CD4-positive, alpha-beta T cell (primary cell): ENCODE measurements at regions not wholly inside any gene's neighbourhood (a gene's known extent, or its start where the extent isn't known, plus 50 kb on each side); places are given as distances from the start of the nearest gene placed in this dataset.

Source experiments
- ATAC-seq: fragments of 200-7000 bp; cut with Tn5 transposase; one replicate; pipeline ENCODE4 v1.10.0; 2022; ENCODE audit warnings: mild to moderate bottlenecking; ENCODE audit not compliant: poor library complexity
- CTCF ChIA-PET: fragments of 350-600 bp; sonication (Branson Sonifier 250); formaldehyde crosslinking; loops from one replicate; lab custom pipeline; 2021; ENCODE audit warnings: antibody characterized with exemption, inconsistent platforms; lab: Charles Lee
- POLR2A ChIA-PET: fragments of 350-600 bp; sonication (Branson Sonifier 250); formaldehyde crosslinking; loops from one replicate; lab custom pipeline; 2021; ENCODE audit warnings: antibody characterized with exemption, inconsistent platforms; lab: Charles Lee
- DNase-seq, 14 experiments: peaks; one replicate each; pipeline ENCODE4 v3.0.0-alpha.2; 2013 to 2020; ENCODE audit warnings: mixed read lengths in 2 of 14
- H3K27ac ChIP-seq, 2 donors: one replicate each; pipeline versions ENCODE4 v1.5.1 to v1.7.0; 2013; ENCODE audit warnings: low read length in 2 of 2, low read depth in 1 of 2, mild to moderate bottlenecking in 1 of 2
- H3K27me3 ChIP-seq, 2 experiments: 1 replicate in 1 of 2; 2 replicates in 1 of 2; pipeline versions ENCODE4 v1.6.1 to v1.7.0; 2013; ENCODE audit warnings: low read length in 2 of 2, control low read depth in 1 of 2, mild to moderate bottlenecking in 1 of 2, moderate library complexity in 1 of 2; ENCODE audit not compliant: insufficient read depth in 2 of 2, control insufficient read depth in 1 of 2
- H3K36me3 ChIP-seq: one replicate; pipeline ENCODE4 v1.6.1; 2013; ENCODE audit warnings: low read length, control low read depth; ENCODE audit not compliant: insufficient read depth
- H3K4me1 ChIP-seq: one replicate; pipeline ENCODE4 v1.6.1; 2013; ENCODE audit warnings: low read length, control low read depth; ENCODE audit not compliant: insufficient read depth
- H3K4me3 ChIP-seq: one replicate; pipeline ENCODE4 v1.5.1; 2013; ENCODE audit warnings: mild to moderate bottlenecking, low read length, moderate library complexity
- H3K9me3 ChIP-seq, 2 experiments: 1 replicate in 1 of 2; 2 replicates in 1 of 2; pipeline versions ENCODE4 v1.6.1 to v1.7.0; 2013; ENCODE audit warnings: low read length in 2 of 2, mild to moderate bottlenecking in 2 of 2, control low read depth in 1 of 2, moderate library complexity in 1 of 2; ENCODE audit not compliant: control insufficient read depth in 1 of 2, insufficient read depth in 1 of 2
- H3K27ac Mint-ChIP-seq: one replicate; pipeline ENCODE4 v1.8.0; 2020; ENCODE audit warnings: mixed read lengths
- H3K27me3 Mint-ChIP-seq: one replicate; pipeline ENCODE4 v1.8.0; 2021; ENCODE audit warnings: mixed read lengths
- H3K36me3 Mint-ChIP-seq: one replicate; pipeline ENCODE4 v1.8.0; 2021; ENCODE audit warnings: low read depth, mixed read lengths
- H3K4me1 Mint-ChIP-seq: one replicate; pipeline ENCODE4 v1.8.0; 2021; ENCODE audit warnings: low read depth, mixed read lengths
- H3K4me3 Mint-ChIP-seq: one replicate; pipeline ENCODE4 v1.8.0; 2020; ENCODE audit warnings: mild to moderate bottlenecking, mixed read lengths
- H3K9me3 Mint-ChIP-seq: one replicate; pipeline ENCODE4 v1.8.0; 2020; ENCODE audit warnings: mixed read lengths
- intact Hi-C, 2 experiments: fragments of 100-400 bp; cut with DNase I in 1 of 2; cut with micrococcal nuclease in 1 of 2; formaldehyde crosslinking; loops; one replicate each; pipeline versions ENCODE4 v1.15.1 to v1.9.0; 2023 to 2025; cut with DNase I, micrococcal nuclease
- TF ChIP-seq, protein P1 (sequence below): fragments of 200-600 bp; IDR thresholded peaks from one replicate; pipeline ENCODE4 v1.8.0; 2022; ENCODE audit warnings: antibody characterized with exemption, mild to moderate bottlenecking

DNA sequence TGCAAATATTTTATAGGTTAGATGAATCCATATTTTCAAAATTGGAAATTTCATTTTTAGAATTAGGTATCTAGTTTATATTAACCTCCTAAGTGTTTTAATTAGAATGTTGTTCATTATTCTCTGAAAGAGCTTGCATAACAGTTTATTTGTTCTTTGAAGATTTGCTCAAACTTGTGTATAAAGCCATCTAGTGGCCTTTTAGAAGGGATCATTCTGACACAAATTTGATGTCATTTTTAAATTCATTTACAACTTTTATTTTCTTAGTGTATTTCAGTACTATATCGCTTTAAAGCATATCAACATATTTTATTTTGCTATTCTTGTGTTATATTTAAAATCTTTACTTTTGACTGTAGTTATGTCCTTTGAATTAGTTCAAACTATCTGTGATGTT, 527.0 kb upstream of the NRG3 start:
- Mint-ChIP-seq H3K36me3 (no peaks in the 10 kb centered on the region), H3K9me3 (no peaks in the 10 kb centered on the region), H3K27ac (no peak overlapping the region), H3K4me1 (no peaks in the 10 kb centered on the region), H3K4me3 (no peak overlapping the region), H3K27me3 (no peaks in the 10 kb centered on the region)
- ChIA-PET CTCF (no interaction called here), POLR2A (no interaction called here)
- DNase-seq (no peak), ATAC-seq (no peak)
- H3K4me1 ChIP-seq = no peaks in the 10 kb centered on the region
- intact Hi-C loops = no loop called here
- TF ChIP-seq, protein P1, sequence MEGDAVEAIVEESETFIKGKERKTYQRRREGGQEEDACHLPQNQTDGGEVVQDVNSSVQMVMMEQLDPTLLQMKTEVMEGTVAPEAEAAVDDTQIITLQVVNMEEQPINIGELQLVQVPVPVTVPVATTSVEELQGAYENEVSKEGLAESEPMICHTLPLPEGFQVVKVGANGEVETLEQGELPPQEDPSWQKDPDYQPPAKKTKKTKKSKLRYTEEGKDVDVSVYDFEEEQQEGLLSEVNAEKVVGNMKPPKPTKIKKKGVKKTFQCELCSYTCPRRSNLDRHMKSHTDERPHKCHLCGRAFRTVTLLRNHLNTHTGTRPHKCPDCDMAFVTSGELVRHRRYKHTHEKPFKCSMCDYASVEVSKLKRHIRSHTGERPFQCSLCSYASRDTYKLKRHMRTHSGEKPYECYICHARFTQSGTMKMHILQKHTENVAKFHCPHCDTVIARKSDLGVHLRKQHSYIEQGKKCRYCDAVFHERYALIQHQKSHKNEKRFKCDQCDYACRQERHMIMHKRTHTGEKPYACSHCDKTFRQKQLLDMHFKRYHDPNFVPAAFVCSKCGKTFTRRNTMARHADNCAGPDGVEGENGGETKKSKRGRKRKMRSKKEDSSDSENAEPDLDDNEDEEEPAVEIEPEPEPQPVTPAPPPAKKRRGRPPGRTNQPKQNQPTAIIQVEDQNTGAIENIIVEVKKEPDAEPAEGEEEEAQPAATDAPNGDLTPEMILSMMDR = no peak
- H3K4me3 ChIP-seq = no peak overlapping the region
- no peaks in the 10 kb centered on the region for H3K9me3 ChIP-seq
- no peaks in the 10 kb centered on the region for H3K27me3 ChIP-seq
- no peaks in the 10 kb centered on the region for H3K36me3 ChIP-seq
- H3K27ac ChIP-seq = no peak overlapping the region

DNA sequence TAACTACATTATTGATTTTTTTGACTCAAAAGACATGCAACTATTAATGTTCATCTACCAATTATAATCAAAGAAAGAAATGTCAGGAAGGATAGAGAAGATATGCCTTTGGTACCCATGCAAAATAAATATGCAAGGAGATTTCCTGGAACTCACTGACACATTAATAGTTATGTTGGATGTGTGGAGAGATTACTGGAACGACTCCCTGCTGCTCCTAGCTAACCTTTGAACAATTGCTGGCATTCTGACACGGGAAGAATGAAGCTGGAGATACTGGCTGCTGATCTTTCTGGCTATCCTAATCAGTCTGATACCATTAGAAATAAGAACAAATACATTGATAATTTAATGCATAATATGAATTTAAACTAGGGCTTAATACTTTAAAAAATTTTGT, 507.9 kb upstream of the NRG3 start:
- Histone ChIP-seq H3K27me3 (no peaks in the 10 kb centered on the region), H3K4me3 (no peak overlapping the region), H3K27ac (no peak overlapping the region), H3K9me3 (no peaks in the 10 kb centered on the region), H3K4me1 (no peaks in the 10 kb centered on the region), H3K36me3 (no peaks in the 10 kb centered on the region)
- ChIA-PET CTCF (no interaction called here), POLR2A (no interaction called here)
- no peak for DNase-seq
- H3K27ac Mint-ChIP-seq = no peak overlapping the region
- TF ChIP-seq, protein P1 = no peak
- H3K9me3 Mint-ChIP-seq = peaks cover 2% of the 10 kb centered on the region
- H3K36me3 Mint-ChIP-seq = no peaks in the 10 kb centered on the region
- intact Hi-C loops = no loop called here
- ATAC-seq = no peak
- H3K4me1 Mint-ChIP-seq = no peaks in the 10 kb centered on the region
- no peaks in the 10 kb centered on the region for H3K27me3 Mint-ChIP-seq
- H3K4me3 Mint-ChIP-seq = no peak overlapping the region

DNA sequence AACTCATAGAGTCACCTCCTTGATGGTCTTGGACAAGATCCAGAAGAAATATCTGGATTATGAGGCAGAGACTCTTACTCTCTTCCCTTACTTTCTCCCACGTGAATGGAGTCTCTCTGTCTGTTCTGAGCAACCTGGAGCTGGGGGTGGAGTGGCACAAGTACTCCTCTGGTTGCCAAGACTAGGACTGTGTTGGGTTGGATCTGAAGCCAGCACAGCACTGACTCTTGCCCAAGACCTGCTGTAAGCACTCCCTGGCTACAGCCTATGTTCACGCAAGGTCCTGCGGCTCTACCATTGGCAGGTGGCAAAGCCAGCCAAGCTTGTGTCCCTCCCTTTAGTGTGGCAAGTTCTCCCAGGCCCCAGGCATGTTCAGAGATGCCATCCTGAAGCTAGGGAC, 488.2 kb upstream of the NRG3 start:
- ChIA-PET CTCF (no interaction called here), POLR2A (no interaction called here)
- Histone ChIP-seq H3K4me3 (no peak overlapping the region), H3K36me3 (no peaks in the 10 kb centered on the region), H3K27me3 (no peaks in the 10 kb centered on the region), H3K9me3 (peaks cover 0 to 6% of the 10 kb centered on the region in 2 experiments), H3K27ac (no peak overlapping the region), H3K4me1 (no peaks in the 10 kb centered on the region)
- H3K4me1 Mint-ChIP-seq = no peaks in the 10 kb centered on the region
- intact Hi-C loops = no loop called here
- H3K27me3 Mint-ChIP-seq = no peaks in the 10 kb centered on the region
- H3K9me3 Mint-ChIP-seq = peaks cover 4% of the 10 kb centered on the region
- no peak for DNase-seq
- H3K27ac Mint-ChIP-seq = no peak overlapping the region
- TF ChIP-seq, protein P1 = no peak
- no peak for ATAC-seq
- no peaks in the 10 kb centered on the region for H3K36me3 Mint-ChIP-seq
- H3K4me3 Mint-ChIP-seq = no peak overlapping the region
